Natural killer cell treated with Interleukin-12 subunit alpha and Interleukin-12 subunit beta and Interleukin-15 and Interleukin-18, amount 100 ng/mL, for 72 hours (primary cell): ENCODE measurements at regions not wholly inside any gene's neighbourhood (a gene's known extent, or its start where the extent isn't known, plus 50 kb on each side); places are given as distances from the start of the nearest gene placed in this dataset.

Source experiments
- ATAC-seq, 2 donors: fragments of 150-1000 bp; cut with Tn5 transposase in 1 of 2; sonication (Bioruptor Pico), chemical (Tn5 transposase) in 1 of 2; 2 replicates each; pipeline ENCODE4 v1.10.0; 2021
- DNase-seq: peaks from one replicate; pipeline ENCODE4 v3.0.0; 2022; ENCODE audit warnings: low spot score
- H3K27ac Mint-ChIP-seq, 2 donors: 1 replicate in 1 of 2; 2 replicates in 1 of 2; pipeline ENCODE4 v1.8.0; 2022; ENCODE audit warnings: mixed read lengths in 2 of 2, mild to moderate bottlenecking in 1 of 2, moderate library complexity in 1 of 2
- H3K27me3 Mint-ChIP-seq, 2 donors: 1 replicate in 1 of 2; 2 replicates in 1 of 2; pipeline ENCODE4 v1.8.0; 2022; ENCODE audit warnings: mixed read lengths in 2 of 2
- H3K36me3 Mint-ChIP-seq: one replicate; pipeline ENCODE4 v1.8.0; 2022; ENCODE audit warnings: mixed read lengths
- H3K4me1 Mint-ChIP-seq, 2 donors: 1 replicate in 1 of 2; 2 replicates in 1 of 2; pipeline ENCODE4 v1.8.0; 2022; ENCODE audit warnings: low read depth in 2 of 2, mixed read lengths in 2 of 2, mild to moderate bottlenecking in 1 of 2
- H3K4me3 Mint-ChIP-seq: one replicate; pipeline ENCODE4 v1.8.0; 2022; ENCODE audit warnings: mixed read lengths
- H3K9me3 Mint-ChIP-seq: 2 replicates; pipeline ENCODE4 v1.8.0; 2022; ENCODE audit warnings: mixed read lengths

- Mint-ChIP-seq H3K36me3 (no peaks in the 10 kb centered on the region), H3K4me1 (peaks cover 6 to 14% of the 10 kb centered on the region in 2 donors), H3K27me3 (no peaks in the 10 kb centered on the region), H3K4me3 (no peak overlapping the region), H3K9me3 (no peaks in the 10 kb centered on the region), H3K27ac (no peak overlapping the region)
- ATAC-seq (no peak), DNase-seq (no peak)
Observed at GRCh38 chr7:125563557-125563956, 633.9 kb upstream of the POT1 start.

- Mint-ChIP-seq H3K36me3 (no peaks in the 10 kb centered on the region), H3K4me3 (peak overlapping the region; percentile 67)
Observed at GRCh38 chr7:125561006-125561405, 631.4 kb upstream of the POT1 start.

GRCh38 chr7:125559921-125560320 is 630.3 kb upstream of the POT1 start:
- H3K4me1 Mint-ChIP-seq: peaks cover 6 to 14% of the 10 kb centered on the region in 2 donors
- no peak for DNase-seq
- H3K27me3 Mint-ChIP-seq: no peaks in the 10 kb centered on the region
- no peaks in the 10 kb centered on the region for H3K36me3 Mint-ChIP-seq
- H3K4me3 Mint-ChIP-seq: no peak overlapping the region
- H3K27ac Mint-ChIP-seq: no peak overlapping the region
- H3K9me3 Mint-ChIP-seq: peaks cover 3% of the 10 kb centered on the region
- ATAC-seq: no peak

More at GRCh38 chr7:125561006-125561405, 631.4 kb upstream of the POT1 start:
- ATAC-seq (peak in 1 of 2 donors; percentile 63), DNase-seq (no peak)
- H3K27me3 Mint-ChIP-seq: no peaks in the 10 kb centered on the region
- peaks cover 6 to 14% of the 10 kb centered on the region in 2 donors for H3K4me1 Mint-ChIP-seq
- no peaks in the 10 kb centered on the region for H3K9me3 Mint-ChIP-seq
- H3K27ac Mint-ChIP-seq: peak overlapping the region; percentile 32 to 41

- no peak overlapping the region for H3K27ac Mint-ChIP-seq
- ATAC-seq (no peak), DNase-seq (no peak)
- H3K9me3 Mint-ChIP-seq: peaks cover 3% of the 10 kb centered on the region
- no peaks in the 10 kb centered on the region for H3K36me3 Mint-ChIP-seq
- H3K4me1 Mint-ChIP-seq: peaks cover 0 to 8% of the 10 kb centered on the region in 2 donors
- H3K4me3 Mint-ChIP-seq: no peak overlapping the region
- no peaks in the 10 kb centered on the region for H3K27me3 Mint-ChIP-seq
Observed at GRCh38 chr7:125555916-125556315, 626.3 kb upstream of the POT1 start.

GRCh38 chr7:125551008-125551407 is 621.4 kb upstream of the POT1 start:
- no peak for DNase-seq
- no peaks in the 10 kb centered on the region for H3K27me3 Mint-ChIP-seq
- H3K4me3 Mint-ChIP-seq: no peak overlapping the region
- H3K27ac Mint-ChIP-seq: no peak overlapping the region
- no peaks in the 10 kb centered on the region for H3K4me1 Mint-ChIP-seq
- H3K9me3 Mint-ChIP-seq: peaks cover 3% of the 10 kb centered on the region
- no peak for ATAC-seq
- no peaks in the 10 kb centered on the region for H3K36me3 Mint-ChIP-seq

GRCh38 chr7:125547505-125547904 is 617.9 kb upstream of the POT1 start:
- DNase-seq (no peak), ATAC-seq (no peak)
- Mint-ChIP-seq H3K27ac (no peak overlapping the region), H3K4me1 (no peaks in the 10 kb centered on the region), H3K27me3 (no peaks in the 10 kb centered on the region), H3K9me3 (no peaks in the 10 kb centered on the region), H3K36me3 (no peaks in the 10 kb centered on the region), H3K4me3 (no peak overlapping the region)

GRCh38 chr7:125530553-125530952 is 600.9 kb upstream of the POT1 start:
- Mint-ChIP-seq H3K9me3 (peaks cover 4% of the 10 kb centered on the region), H3K4me1 (no peaks in the 10 kb centered on the region), H3K4me3 (no peak overlapping the region), H3K27me3 (no peaks in the 10 kb centered on the region), H3K27ac (no peak overlapping the region), H3K36me3 (no peaks in the 10 kb centered on the region)
- DNase-seq: no peak
- ATAC-seq: no peak

- H3K27ac Mint-ChIP-seq: no peak overlapping the region
- no peak for ATAC-seq
- no peak overlapping the region for H3K4me3 Mint-ChIP-seq
- H3K9me3 Mint-ChIP-seq: no peaks in the 10 kb centered on the region
- no peaks in the 10 kb centered on the region for H3K4me1 Mint-ChIP-seq
- no peaks in the 10 kb centered on the region for H3K36me3 Mint-ChIP-seq
- no peak for DNase-seq
- H3K27me3 Mint-ChIP-seq: no peaks in the 10 kb centered on the region
Observed at GRCh38 chr7:125529249-125529648, 599.6 kb upstream of the POT1 start.

GRCh38 chr7:125526958-125527357 is 597.3 kb upstream of the POT1 start:
- no peaks in the 10 kb centered on the region for H3K9me3 Mint-ChIP-seq
- no peak overlapping the region for H3K27ac Mint-ChIP-seq
- H3K27me3 Mint-ChIP-seq: no peaks in the 10 kb centered on the region
- ATAC-seq: no peak
- H3K36me3 Mint-ChIP-seq: no peaks in the 10 kb centered on the region
- no peak for DNase-seq
- H3K4me3 Mint-ChIP-seq: no peak overlapping the region
- H3K4me1 Mint-ChIP-seq: no peaks in the 10 kb centered on the region

GRCh38 chr7:125526092-125526491 is 596.5 kb upstream of the POT1 start:
- Mint-ChIP-seq H3K4me3 (no peak overlapping the region), H3K9me3 (no peaks in the 10 kb centered on the region), H3K36me3 (no peaks in the 10 kb centered on the region), H3K27me3 (no peaks in the 10 kb centered on the region), H3K4me1 (no peaks in the 10 kb centered on the region), H3K27ac (no peak overlapping the region)
- ATAC-seq: no peak
- DNase-seq: no peak

- Mint-ChIP-seq H3K27ac (no peak overlapping the region), H3K36me3 (no peaks in the 10 kb centered on the region), H3K4me1 (peaks cover 9 to 11% of the 10 kb centered on the region in 2 donors), H3K27me3 (no peaks in the 10 kb centered on the region), H3K4me3 (no peak overlapping the region), H3K9me3 (no peaks in the 10 kb centered on the region)
- DNase-seq: no peak
- ATAC-seq: no peak
Observed at GRCh38 chr7:125516194-125516593, 586.6 kb upstream of the POT1 start.

- Mint-ChIP-seq H3K4me3 (no peak overlapping the region), H3K36me3 (no peaks in the 10 kb centered on the region), H3K27me3 (no peaks in the 10 kb centered on the region), H3K27ac (no peak overlapping the region), H3K9me3 (no peaks in the 10 kb centered on the region), H3K4me1 (peaks cover 11 to 19% of the 10 kb centered on the region in 2 donors)
- ATAC-seq (no peak), DNase-seq (no peak)
Observed at GRCh38 chr7:125512373-125512772, 582.7 kb upstream of the POT1 start.

GRCh38 chr7:125511310-125511709 is 581.7 kb upstream of the POT1 start:
- no peak overlapping the region for H3K4me3 Mint-ChIP-seq
- H3K27ac Mint-ChIP-seq: no peak overlapping the region
- no peaks in the 10 kb centered on the region for H3K36me3 Mint-ChIP-seq
- H3K9me3 Mint-ChIP-seq: no peaks in the 10 kb centered on the region
- H3K4me1 Mint-ChIP-seq: peaks cover 11 to 19% of the 10 kb centered on the region in 2 donors
- ATAC-seq (no peak), DNase-seq (no peak)
- no peaks in the 10 kb centered on the region for H3K27me3 Mint-ChIP-seq

GRCh38 chr7:125506331-125506730 is 576.7 kb upstream of the POT1 start:
- DNase-seq (no peak), ATAC-seq (no peak)
- H3K36me3 Mint-ChIP-seq: peaks cover 5% of the 10 kb centered on the region
- H3K27ac Mint-ChIP-seq: no peak overlapping the region
- peaks cover 2% of the 10 kb centered on the region for H3K9me3 Mint-ChIP-seq
- no peaks in the 10 kb centered on the region for H3K27me3 Mint-ChIP-seq
- H3K4me1 Mint-ChIP-seq: peaks cover 0 to 10% of the 10 kb centered on the region in 2 donors
- no peak overlapping the region for H3K4me3 Mint-ChIP-seq

GRCh38 chr7:125504848-125505247 is 575.2 kb upstream of the POT1 start:
- Mint-ChIP-seq H3K27ac (peak overlapping the region in 1 of 2 donors; percentile 11), H3K36me3 (peaks cover 5% of the 10 kb centered on the region), H3K27me3 (no peaks in the 10 kb centered on the region), H3K4me3 (no peak overlapping the region), H3K4me1 (no peaks in the 10 kb centered on the region), H3K9me3 (peaks cover 9% of the 10 kb centered on the region)
- ATAC-seq (no peak), DNase-seq (no peak)
